H1 (cell line): ENCODE measurements at regions not wholly inside any gene's neighbourhood (a gene's known extent, or its start where the extent isn't known, plus 50 kb on each side); places are given as distances from the start of the nearest gene placed in this dataset.

Experiments used
- CTCF ChIA-PET: fragments of 300-600 bp; sonication (Branson Sonifier 250); formaldehyde crosslinking; loops from one replicate; lab custom pipeline; 2021; ENCODE audit not compliant: partially characterized antibody; lab: Charles Lee
- POLR2A ChIA-PET: fragments of 300-600 bp; sonication (Branson Sonifier 250); formaldehyde crosslinking; loops from one replicate; lab custom pipeline; 2021; ENCODE audit warnings: inconsistent platforms; ENCODE audit not compliant: partially characterized antibody; lab: Charles Lee
- DNase-seq, 2 experiments: peaks; one replicate each; pipeline versions ENCODE4 v3.0.0 to v3.0.0-alpha.2; 2010 to 2022; ENCODE audit warnings: low spot score in 2 of 2, low read depth in 1 of 2, mixed read lengths in 1 of 2
- FAIRE-seq: peaks from 2 replicates; lab custom pipeline; 2011; peaks lifted over from hg19 to GRCh38; lab: Jason Lieb, UNC
- H2AFZ ChIP-seq: 2 replicates; pipeline ENCODE4 v1.8.1; 2012; ENCODE audit warnings: low read length, inconsistent platforms
- H2AK5ac ChIP-seq: 2 replicates; pipeline ENCODE4 v1.6.1; 2013; ENCODE audit warnings: low read depth, low read length
- H2BK120ac ChIP-seq: replicated peaks from 2 replicates; pipeline ENCODE3; 2013; ENCODE audit warnings: low read depth, low read length, inconsistent platforms
- H2BK12ac ChIP-seq: 2 replicates; pipeline ENCODE4 v1.6.1; 2013; ENCODE audit warnings: low read depth, low read length
- H2BK15ac ChIP-seq: 2 replicates; pipeline ENCODE4 v1.6.1; 2013; ENCODE audit warnings: low read length
- H2BK20ac ChIP-seq: 2 replicates; pipeline ENCODE4 v1.6.1; 2013; ENCODE audit warnings: low read length
- H2BK5ac ChIP-seq: 2 replicates; pipeline ENCODE4 v1.6.1; 2013; ENCODE audit warnings: low read depth, low read length
- H3K14ac ChIP-seq: 2 replicates; pipeline ENCODE4 v1.6.1; 2013; ENCODE audit warnings: inconsistent platforms; ENCODE audit not compliant: insufficient read length
- H3K18ac ChIP-seq: 2 replicates; pipeline ENCODE4 v1.6.1; 2013; ENCODE audit warnings: low read length; ENCODE audit errors: extremely low read depth
- H3K23ac ChIP-seq: 2 replicates; pipeline ENCODE4 v1.6.1; 2013; ENCODE audit warnings: inconsistent platforms; ENCODE audit not compliant: insufficient read length
- H3K23me2 ChIP-seq: 2 replicates; pipeline ENCODE4 v1.6.1; 2013; ENCODE audit warnings: low read depth, low read length
- H3K27ac ChIP-seq: 2 replicates; pipeline ENCODE4 v1.6.1; 2011; ENCODE audit warnings: low read depth, low read length, inconsistent platforms
- H3K27me3 ChIP-seq, 4 experiments: replicated peaks in 1 of 4; 1 replicate in 1 of 4; 2 replicates in 3 of 4; pipeline versions ENCODE4 v1.6.1 to v1.8.1; 2011 to 2013; ENCODE audit warnings: low read length in 3 of 4, mild to moderate bottlenecking in 3 of 4, inconsistent platforms in 2 of 4, mixed read lengths in 2 of 4, moderate library complexity in 1 of 4; ENCODE audit not compliant: control insufficient read depth in 3 of 4, insufficient read depth in 3 of 4; ENCODE audit errors: extremely low read depth in 1 of 4
- H3K36me3 ChIP-seq, 4 experiments: 2 replicates each; pipeline versions ENCODE4 v1.6.1 to v1.8.1; 2011 to 2013; ENCODE audit warnings: mild to moderate bottlenecking in 4 of 4, low read length in 3 of 4, moderate library complexity in 2 of 4, control low read depth in 1 of 4, inconsistent platforms in 1 of 4; ENCODE audit not compliant: insufficient read depth in 4 of 4, control insufficient read depth in 2 of 4
- H3K4ac ChIP-seq: replicated peaks from 2 replicates; pipeline ENCODE3; 2013; ENCODE audit warnings: low read length, low read depth, mixed read lengths, inconsistent platforms; ENCODE audit not compliant: insufficient read length
- H3K4me1 ChIP-seq, 4 experiments: replicated peaks in 1 of 4; 1 replicate in 1 of 4; 2 replicates in 3 of 4; pipeline versions ENCODE4 v1.6.1 to v1.8.1; 2011 to 2013; ENCODE audit warnings: low read length in 3 of 4, inconsistent platforms in 2 of 4, mixed read lengths in 1 of 4; ENCODE audit not compliant: insufficient read depth in 4 of 4, control insufficient read depth in 3 of 4
- H3K4me2 ChIP-seq, 2 experiments: 2 replicates each; pipeline versions ENCODE4 v1.6.1 to v1.8.1; 2011 to 2013; ENCODE audit warnings: low read depth in 2 of 2, low read length in 2 of 2, control low read depth in 1 of 2, inconsistent platforms in 1 of 2, mild to moderate bottlenecking in 1 of 2; ENCODE audit not compliant: insufficient read depth in 1 of 2
- H3K4me3 ChIP-seq, 4 experiments: fragments of 200-600, 300-600 bp in 1 of 4; sonication (generic), shearing (Covaris generic), sonication (Bioruptor Twin) in 1 of 4; 2 replicates each; pipeline versions ENCODE4 v1.5.1 to v1.8.1; 2011 to 2016; ENCODE audit warnings: low read length in 4 of 4, low read depth in 3 of 4, control low read depth in 2 of 4, inconsistent platforms in 2 of 4, mild to moderate bottlenecking in 2 of 4, mixed read lengths in 1 of 4, moderate library complexity in 1 of 4; ENCODE audit not compliant: insufficient read depth in 2 of 4; ENCODE audit errors: extremely low read depth in 1 of 4
- H3K56ac ChIP-seq: replicated peaks from 2 replicates; pipeline ENCODE3; 2013; ENCODE audit warnings: low read depth, mild to moderate bottlenecking, mixed read lengths, low read length, inconsistent platforms; ENCODE audit not compliant: insufficient read length
- H3K79me1 ChIP-seq: 2 replicates; pipeline ENCODE4 v1.6.1; 2013; ENCODE audit warnings: low read depth, low read length, control low read depth
- H3K79me2 ChIP-seq, 2 experiments: 2 replicates each; pipeline versions ENCODE4 v1.6.1 to v1.8.1; 2012 to 2013; ENCODE audit warnings: low read length in 2 of 2, mild to moderate bottlenecking in 2 of 2, inconsistent platforms in 1 of 2; ENCODE audit not compliant: insufficient read depth in 2 of 2, control insufficient read depth in 1 of 2
- H3K9ac ChIP-seq, 4 experiments: replicated peaks in 1 of 4; 1 replicate in 1 of 4; 2 replicates in 3 of 4; pipeline versions ENCODE4 v1.6.1 to v1.8.1; 2011 to 2013; ENCODE audit warnings: low read depth in 3 of 4, low read length in 3 of 4, control low read depth in 2 of 4, mild to moderate bottlenecking in 2 of 4, moderate library complexity in 2 of 4, inconsistent platforms in 1 of 4; ENCODE audit errors: extremely low read depth in 1 of 4
- H3K9me3 ChIP-seq, 2 experiments: 2 replicates each; pipeline versions ENCODE4 v1.6.1 to v1.8.1; 2012 to 2013; ENCODE audit warnings: mild to moderate bottlenecking in 2 of 2, moderate library complexity in 2 of 2, control low read depth in 1 of 2, inconsistent platforms in 1 of 2, low read depth in 1 of 2, low read length in 1 of 2, mixed read lengths in 1 of 2; ENCODE audit not compliant: insufficient read depth in 2 of 2
- H4K20me1 ChIP-seq, 2 experiments: replicated peaks in 1 of 2; 2 replicates each; pipeline versions ENCODE3 to v1.8.1; 2011 to 2013; ENCODE audit warnings: inconsistent platforms in 2 of 2, low read length in 2 of 2, mild to moderate bottlenecking in 1 of 2; ENCODE audit not compliant: insufficient read depth in 2 of 2, control insufficient read depth in 1 of 2
- H4K5ac ChIP-seq: 2 replicates; pipeline ENCODE4 v1.6.1; 2013; ENCODE audit warnings: low read length, low read depth, mixed read lengths, inconsistent platforms; ENCODE audit not compliant: insufficient read length
- H4K8ac ChIP-seq: 2 replicates; pipeline ENCODE4 v1.8.0; 2013; ENCODE audit warnings: mild to moderate bottlenecking, moderate library complexity, low read length, inconsistent platforms; ENCODE audit not compliant: insufficient read depth; ENCODE audit errors: extremely low read depth
- H4K91ac ChIP-seq: replicated peaks from 2 replicates; pipeline ENCODE3; 2013; ENCODE audit warnings: low read length, mixed read lengths, inconsistent platforms; ENCODE audit not compliant: insufficient read length
- CTCF ChIP-seq, 3 experiments: IDR thresholded peaks; 1 replicate in 2 of 3; 2 replicates in 1 of 3; pipeline versions ENCODE4 v1.5.1 to v1.6.1; 2011; ENCODE audit warnings: low read length in 3 of 3, mild to moderate bottlenecking in 3 of 3, inconsistent platforms in 2 of 3, low read depth in 1 of 3, moderate library complexity in 1 of 3; ENCODE audit not compliant: insufficient read depth in 1 of 3; ENCODE audit errors: control extremely low read depth in 1 of 3
- JUN ChIP-seq: IDR thresholded peaks from 2 replicates; pipeline ENCODE4 v1.6.1; 2011; ENCODE audit warnings: low read depth, mild to moderate bottlenecking, improper control_type of control experiment, low read length
- KDM4A ChIP-seq: IDR thresholded peaks from one replicate; pipeline ENCODE4 v1.7.1; 2012; ENCODE audit warnings: low read depth, mild to moderate bottlenecking, moderate library complexity, low read length, inconsistent platforms; ENCODE audit not compliant: severe bottlenecking
- KDM5A ChIP-seq: fragments of 200-600 bp; IDR thresholded peaks from 2 replicates; pipeline ENCODE4 v1.7.1; 2012; ENCODE audit warnings: mild to moderate bottlenecking, low read length, inconsistent platforms, mixed read lengths
- MAX ChIP-seq: IDR thresholded peaks from 2 replicates; pipeline ENCODE4 v1.6.1; 2012; ENCODE audit warnings: inconsistent platforms
- NANOG ChIP-seq: IDR thresholded peaks from 2 replicates; pipeline ENCODE4 v1.6.1; 2011; ENCODE audit warnings: low read length, low read depth, mild to moderate bottlenecking, inconsistent platforms; ENCODE audit not compliant: insufficient read depth, poor library complexity, severe bottlenecking
- RBBP5 ChIP-seq: IDR thresholded peaks from 2 replicates; pipeline ENCODE4 v1.7.1; 2012; ENCODE audit warnings: low read depth, mild to moderate bottlenecking, inconsistent platforms, low read length, moderate library complexity, borderline replicate concordance
- YY1 ChIP-seq: IDR thresholded peaks from 2 replicates; pipeline ENCODE4 v1.6.1; 2011; ENCODE audit warnings: low read depth, mild to moderate bottlenecking, low read length
- WGBS, 2 experiments: shearing (Covaris generic) in 1 of 2; methylation state at CpG; one replicate each; pipeline versions ENCODE4 v1.1.6 to v1.1.7; 2013 to 2015; ENCODE audit warnings: low lambda C conversion rate in 2 of 2, mixed read lengths in 2 of 2, inconsistent platforms in 1 of 2, low coverage in 1 of 2, missing lambda C conversion rate in 1 of 2; ENCODE audit not compliant: insufficient replicate concordance in 2 of 2, insufficient coverage in 1 of 2, insufficient read length in 1 of 2; ENCODE audit errors: extremely low coverage in 1 of 2, missing lambda C conversion rate in 1 of 2; 5-methylcytosine and 5-hydroxymethylcytosine counted together

- Histone ChIP-seq H3K18ac (no peak overlapping the region), H2AFZ (no peak overlapping the region), H2AK5ac (no peak overlapping the region), H3K14ac (no peak overlapping the region), H3K4me2 (no peak overlapping the region), H4K91ac (no peak overlapping the region), H3K4me3 (no peak overlapping the region), H2BK12ac (no peak overlapping the region), H3K36me3 (no peaks in the 10 kb centered on the region), H4K8ac (no peak overlapping the region), H3K4me1 (peaks cover 0 to 2% (median 0%) of the 10 kb centered on the region in 4 experiments; a peak in 1 of 7 replicates), H3K79me1 (no peaks in the 10 kb centered on the region), H3K9me3 (no peaks in the 10 kb centered on the region), H3K9ac (no peak overlapping the region), H2BK20ac (no peak overlapping the region), H4K20me1 (no peaks in the 10 kb centered on the region), H3K4ac (no peak overlapping the region), H3K23me2 (no peaks in the 10 kb centered on the region), H4K5ac (no peak overlapping the region), H3K27ac (no peak overlapping the region), H2BK15ac (no peak overlapping the region), H2BK5ac (no peak overlapping the region), H3K56ac (no peak overlapping the region), H3K79me2 (no peaks in the 10 kb centered on the region), H3K27me3 (no peaks in the 10 kb centered on the region), H3K23ac (no peak overlapping the region), H2BK120ac (no peak overlapping the region)
- TF ChIP-seq RBBP5, result no peak
- no peak for TF ChIP-seq CTCF (IDR thresholded peaks at IDR 0.05; ENCODE audit: control extremely low read depth in 1 of 3, insufficient read depth in 1 of 3, low read depth in 1 of 3, low read length in 3 of 3)
- no peak for TF ChIP-seq YY1
- no peak for TF ChIP-seq KDM4A
- no peak for TF ChIP-seq MAX
- no peak for TF ChIP-seq JUN
- TF ChIP-seq KDM5A, result no peak
- no peak for TF ChIP-seq NANOG
- CTCF ChIA-PET, result interaction anchor here (0.6 to 2.0 kb wide), 2 partner anchors 9 to 242 kb away, joined by 3 to 7 read pairs; no protein-coding TSS in a partner anchor
- DNase-seq (no peak), FAIRE-seq (no peak)
- WGBS, 2 experiments, result 97% methylated on average over 4 of the region's 4 CpGs; no CpG with 5 or more reads in 1 of the 2 experiments
- POLR2A ChIA-PET, result no interaction called here
Measured at GRCh38 chr2:67225287-67225973, 171.7 kb upstream of the ETAA1 start.
